Testis (tissue), 2 donors: ENCODE measurements at regions not wholly inside any gene's neighbourhood (a gene's known extent, or its start where the extent isn't known, plus 50 kb on each side); places are given as distances from the start of the nearest gene placed in this dataset.

ENCODE experiments used
- DNase-seq: peaks from one replicate; pipeline ENCODE4 v3.0.0-alpha.2; 2019
- H3K27ac ChIP-seq, 2 donors: fragments of 200-600 bp; sonication (generic); one replicate each; pipeline ENCODE4 v1.5.1; 2019
- H3K27me3 ChIP-seq: fragments of 200-600 bp; sonication (generic); one replicate; pipeline ENCODE4 v1.5.1; 2019
- H3K36me3 ChIP-seq: fragments of 200-600 bp; sonication (generic); one replicate; pipeline ENCODE4 v1.5.1; 2017; ENCODE audit warnings: low read depth; ENCODE audit errors: missing control alignments
- H3K4me1 ChIP-seq: fragments of 200-600 bp; sonication (generic); one replicate; pipeline ENCODE4 v1.5.1; 2019
- H3K4me3 ChIP-seq, 2 donors: fragments of 200-600 bp; sonication (generic); one replicate each; pipeline ENCODE4 v1.5.1; 2017 to 2019
- H3K9me3 ChIP-seq: fragments of 200-600 bp; sonication (generic); one replicate; pipeline ENCODE4 v1.5.1; 2017
- POLR2A ChIP-seq: fragments of 450-650 bp; IDR thresholded peaks from one replicate; pipeline ENCODE4 v1.6.1; 2017; ENCODE audit warnings: antibody characterized with exemption, mild to moderate bottlenecking, moderate library complexity
- WGBS, 2 donors: methylation state at CpG; one replicate each; pipeline ENCODE4 v1.1.5; 2018; 5-methylcytosine and 5-hydroxymethylcytosine counted together
- intact Hi-C: fragments of 100-400 bp; cut with DNase I; formaldehyde crosslinking; loops from one replicate; pipeline ENCODE4 v1.15.1; 2023; ENCODE audit warnings: low total_unique reads
- TF ChIP-seq, protein P1 (sequence below), 3 experiments: fragments of 450-650 bp in 2 of 3; fragments of 200-600 bp in 1 of 3; sonication (generic) in 1 of 3; IDR thresholded peaks; one replicate each; pipeline ENCODE4 v1.5.1; 2016 to 2019; ENCODE audit warnings: antibody characterized with exemption in 3 of 3, mild to moderate bottlenecking in 2 of 3, moderate library complexity in 1 of 3

DNA sequence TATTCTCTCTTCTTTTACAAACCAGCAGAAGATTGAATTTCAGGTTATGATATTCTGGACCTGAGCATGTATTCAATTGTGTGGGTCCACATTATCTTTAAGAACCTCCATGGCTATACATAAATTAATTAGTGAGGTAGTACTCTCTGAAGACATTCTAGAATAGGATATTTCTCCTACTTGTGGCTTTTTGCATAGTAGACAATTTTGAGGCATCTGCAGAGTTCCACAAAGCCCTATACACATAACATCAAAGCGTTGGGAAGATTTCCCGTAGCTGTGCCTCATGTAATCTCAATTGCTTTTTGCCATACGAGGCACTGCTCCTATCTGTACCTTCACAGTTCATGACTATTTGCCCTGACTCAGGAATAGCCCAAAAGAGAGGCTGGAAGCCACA, 395.4 kb upstream of the RGS17 start:
- no peak for DNase-seq
- no peak overlapping the region for H3K4me3 ChIP-seq

DNA sequence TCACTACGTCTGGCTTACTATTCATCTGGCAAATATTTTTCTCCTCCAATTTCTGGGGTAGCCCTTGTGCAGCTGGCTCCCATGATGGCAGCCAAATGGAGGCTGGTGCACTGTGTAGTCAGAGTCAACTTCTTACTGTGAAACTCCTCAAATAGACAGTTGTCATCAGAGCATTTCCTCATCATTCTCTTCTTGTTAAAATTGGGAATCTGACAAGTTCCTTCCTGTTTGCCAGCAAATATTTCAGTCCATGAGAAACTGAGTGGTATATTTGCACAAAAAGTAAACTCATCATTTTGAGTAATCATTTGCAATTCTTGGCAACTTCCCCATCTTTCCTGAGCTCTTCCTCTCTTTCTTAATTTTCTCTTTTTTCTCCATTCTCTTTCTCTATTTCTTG, 394.9 kb upstream of the RGS17 start:
- H3K27me3 ChIP-seq, result no peaks in the 10 kb centered on the region
- no peaks in the 10 kb centered on the region for H3K9me3 ChIP-seq
- intact Hi-C loops, result no loop called here
- H3K36me3 ChIP-seq, result no peaks in the 10 kb centered on the region
- H3K4me3 ChIP-seq, result no peak overlapping the region
- no peak for DNase-seq
- H3K27ac ChIP-seq, result no peak overlapping the region
- H3K4me1 ChIP-seq, result no peaks in the 10 kb centered on the region
- TF ChIP-seq, protein P1, sequence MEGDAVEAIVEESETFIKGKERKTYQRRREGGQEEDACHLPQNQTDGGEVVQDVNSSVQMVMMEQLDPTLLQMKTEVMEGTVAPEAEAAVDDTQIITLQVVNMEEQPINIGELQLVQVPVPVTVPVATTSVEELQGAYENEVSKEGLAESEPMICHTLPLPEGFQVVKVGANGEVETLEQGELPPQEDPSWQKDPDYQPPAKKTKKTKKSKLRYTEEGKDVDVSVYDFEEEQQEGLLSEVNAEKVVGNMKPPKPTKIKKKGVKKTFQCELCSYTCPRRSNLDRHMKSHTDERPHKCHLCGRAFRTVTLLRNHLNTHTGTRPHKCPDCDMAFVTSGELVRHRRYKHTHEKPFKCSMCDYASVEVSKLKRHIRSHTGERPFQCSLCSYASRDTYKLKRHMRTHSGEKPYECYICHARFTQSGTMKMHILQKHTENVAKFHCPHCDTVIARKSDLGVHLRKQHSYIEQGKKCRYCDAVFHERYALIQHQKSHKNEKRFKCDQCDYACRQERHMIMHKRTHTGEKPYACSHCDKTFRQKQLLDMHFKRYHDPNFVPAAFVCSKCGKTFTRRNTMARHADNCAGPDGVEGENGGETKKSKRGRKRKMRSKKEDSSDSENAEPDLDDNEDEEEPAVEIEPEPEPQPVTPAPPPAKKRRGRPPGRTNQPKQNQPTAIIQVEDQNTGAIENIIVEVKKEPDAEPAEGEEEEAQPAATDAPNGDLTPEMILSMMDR (IDR thresholded peaks at IDR 0.05), result no peak
- TF ChIP-seq POLR2A, result no peak
- 50 to 73% methylated on average over 1 of the region's 1 CpG for WGBS, 2 donors

More for the DNA sequence above, 395.4 kb upstream of the RGS17 start:
- no peak for TF ChIP-seq POLR2A
- Histone ChIP-seq H3K9me3 (no peaks in the 10 kb centered on the region), H3K27ac (no peak overlapping the region), H3K27me3 (no peaks in the 10 kb centered on the region), H3K4me1 (no peaks in the 10 kb centered on the region), H3K36me3 (no peaks in the 10 kb centered on the region)
- intact Hi-C loops, result no loop called here
- 88 to 94% methylated on average over 3 of the region's 3 CpGs for WGBS, 2 donors

DNA sequence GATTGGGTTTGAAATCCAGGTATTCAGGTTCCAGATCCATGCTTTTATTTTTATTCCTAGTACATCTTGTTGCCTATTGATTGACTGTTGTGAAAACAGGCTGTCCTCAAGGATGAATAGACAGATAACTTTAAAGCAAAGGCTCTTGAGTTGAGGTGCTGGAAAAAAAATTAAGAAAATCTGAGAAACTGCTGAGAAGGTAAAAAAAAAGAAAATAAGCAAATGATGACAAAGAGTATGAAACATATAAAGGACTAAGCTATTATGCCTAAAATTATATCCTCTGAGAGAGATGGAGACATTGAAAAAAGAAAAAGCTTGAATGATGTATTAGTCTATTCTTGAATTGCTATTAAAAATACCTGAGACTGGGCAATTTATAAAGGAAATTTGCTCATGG, 392.3 kb upstream of the RGS17 start:
- no peak overlapping the region for H3K4me3 ChIP-seq
- no peaks in the 10 kb centered on the region for H3K27me3 ChIP-seq
- H3K4me1 ChIP-seq, result no peaks in the 10 kb centered on the region
- intact Hi-C loops, result no loop called here
- no peaks in the 10 kb centered on the region for H3K9me3 ChIP-seq
- DNase-seq, result no peak
- no peak overlapping the region for H3K27ac ChIP-seq
- no peak for TF ChIP-seq POLR2A
- TF ChIP-seq, protein P1 (IDR thresholded peaks at IDR 0.05), result no peak
- no peaks in the 10 kb centered on the region for H3K36me3 ChIP-seq

DNA sequence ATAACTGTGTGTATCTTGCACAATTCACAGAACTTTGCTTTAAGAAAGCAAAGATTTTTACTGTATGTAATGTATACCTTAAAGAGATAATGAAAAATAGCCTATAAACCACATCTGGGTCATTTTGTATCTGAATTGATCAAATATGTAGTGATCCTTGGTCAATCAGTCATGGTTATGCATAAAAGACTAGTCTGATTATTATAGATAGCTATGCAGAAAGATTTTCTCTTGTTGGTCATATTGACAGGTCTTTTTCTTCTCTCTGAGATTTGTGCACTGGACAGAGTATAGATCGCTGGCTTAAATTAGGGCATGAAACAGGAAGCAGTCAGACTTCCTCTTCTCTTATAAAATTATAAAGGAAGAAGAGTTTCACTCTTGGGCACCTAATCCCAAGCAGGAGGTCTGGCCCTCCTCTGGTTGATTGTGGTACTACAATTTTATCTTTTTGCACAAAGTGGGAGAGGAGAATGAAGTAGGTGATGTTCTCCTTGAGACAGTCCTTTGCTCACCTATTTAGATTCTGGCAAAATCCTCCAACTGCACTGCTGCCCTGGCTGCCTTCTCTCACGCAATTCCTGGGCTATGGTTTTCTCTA, 380.9 kb upstream of the RGS17 start:
- peak; percentile 25 for DNase-seq
- TF ChIP-seq, protein P1 (IDR thresholded peaks at IDR 0.05), result peak; percentile 27 to 71 (median 53)
- TF ChIP-seq POLR2A, result no peak
- no peaks in the 10 kb centered on the region for H3K27me3 ChIP-seq
- H3K36me3 ChIP-seq, result no peaks in the 10 kb centered on the region
- WGBS, 2 donors, result 35 to 38% methylated on average over 2 of the region's 2 CpGs
- no peak overlapping the region for H3K4me3 ChIP-seq
- intact Hi-C loops, result no loop called here
- no peaks in the 10 kb centered on the region for H3K9me3 ChIP-seq
- H3K4me1 ChIP-seq, result no peaks in the 10 kb centered on the region
- H3K27ac ChIP-seq, result no peak overlapping the region

DNA sequence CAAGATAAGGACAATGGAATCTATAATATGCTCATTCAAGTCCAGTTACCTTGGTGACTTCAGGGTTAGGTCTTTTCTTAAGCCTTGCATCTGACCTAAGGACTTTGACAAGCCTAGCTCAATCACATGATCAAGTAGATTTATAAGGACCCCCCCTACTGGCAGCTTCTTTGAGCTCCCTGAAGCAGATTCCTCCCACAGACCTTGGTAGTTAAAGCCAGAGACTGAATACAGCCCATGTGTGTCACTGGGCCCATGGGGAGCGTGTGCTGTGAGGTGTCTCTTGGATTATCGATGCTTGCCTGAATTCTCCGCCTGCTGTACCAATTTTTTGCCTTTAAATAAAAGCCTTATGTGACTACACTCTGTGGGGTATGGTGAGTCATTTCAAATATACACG, 372.7 kb upstream of the RGS17 start:
- 92 to 94% methylated on average over 4 of the region's 4 CpGs for WGBS, 2 donors
- DNase-seq, result no peak
- H3K36me3 ChIP-seq, result no peaks in the 10 kb centered on the region

More for the DNA sequence above, 372.7 kb upstream of the RGS17 start:
- Histone ChIP-seq H3K9me3 (no peaks in the 10 kb centered on the region), H3K27ac (no peak overlapping the region), H3K4me3 (no peak overlapping the region), H3K27me3 (no peaks in the 10 kb centered on the region), H3K4me1 (no peaks in the 10 kb centered on the region)
- TF ChIP-seq POLR2A, result no peak
- TF ChIP-seq, protein P1 (IDR thresholded peaks at IDR 0.05), result no peak
- intact Hi-C loops, result no loop called here
